GM13976 (cell line): ENCODE measurements at regions not wholly inside any gene's neighbourhood (a gene's known extent, or its start where the extent isn't known, plus 50 kb on each side); places are given as distances from the start of the nearest gene placed in this dataset.

Experiments
- DNase-seq: peaks from one replicate; pipeline ENCODE4 v3.0.0; 2012; ENCODE audit warnings: low spot score
- in situ Hi-C: fragments of 300-500 bp; cut with MboI; formaldehyde crosslinking; loops from one replicate; pipeline ENCODE4 v1.12.0; 2022; ENCODE audit warnings: low sequenced_read_pairs, mixed read lengths, inconsistent platforms; ENCODE audit not compliant: unreplicated experiment
- TF ChIP-seq, protein P1 (sequence below): IDR thresholded peaks from 2 replicates; pipeline ENCODE4 v1.5.1; 2012; ENCODE audit warnings: borderline replicate concordance, mild to moderate bottlenecking; ENCODE audit not compliant: insufficient read depth; ENCODE audit errors: extremely low read depth, missing control alignments, control extremely low read depth

DNA sequence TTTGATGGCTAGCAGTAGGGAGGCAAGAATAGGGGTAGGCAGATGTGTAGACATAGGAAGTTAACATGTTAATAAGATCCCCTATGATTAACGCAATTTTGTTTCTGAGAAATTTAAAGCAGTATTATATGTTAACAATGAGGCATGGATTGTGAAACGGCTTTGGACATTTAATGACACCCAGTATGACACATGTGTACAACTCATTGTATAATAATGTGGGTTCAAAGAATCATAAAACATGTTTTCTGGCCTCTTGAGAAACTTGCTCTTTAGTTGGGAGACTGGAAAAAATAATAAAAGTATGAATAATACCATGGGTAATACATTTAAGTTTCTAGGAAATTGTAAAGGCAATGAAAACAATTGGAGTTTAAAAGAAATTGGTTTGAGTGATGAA lies 332.1 kb upstream of the CDH20 start:
- no peak for DNase-seq
- TF ChIP-seq, protein P1, sequence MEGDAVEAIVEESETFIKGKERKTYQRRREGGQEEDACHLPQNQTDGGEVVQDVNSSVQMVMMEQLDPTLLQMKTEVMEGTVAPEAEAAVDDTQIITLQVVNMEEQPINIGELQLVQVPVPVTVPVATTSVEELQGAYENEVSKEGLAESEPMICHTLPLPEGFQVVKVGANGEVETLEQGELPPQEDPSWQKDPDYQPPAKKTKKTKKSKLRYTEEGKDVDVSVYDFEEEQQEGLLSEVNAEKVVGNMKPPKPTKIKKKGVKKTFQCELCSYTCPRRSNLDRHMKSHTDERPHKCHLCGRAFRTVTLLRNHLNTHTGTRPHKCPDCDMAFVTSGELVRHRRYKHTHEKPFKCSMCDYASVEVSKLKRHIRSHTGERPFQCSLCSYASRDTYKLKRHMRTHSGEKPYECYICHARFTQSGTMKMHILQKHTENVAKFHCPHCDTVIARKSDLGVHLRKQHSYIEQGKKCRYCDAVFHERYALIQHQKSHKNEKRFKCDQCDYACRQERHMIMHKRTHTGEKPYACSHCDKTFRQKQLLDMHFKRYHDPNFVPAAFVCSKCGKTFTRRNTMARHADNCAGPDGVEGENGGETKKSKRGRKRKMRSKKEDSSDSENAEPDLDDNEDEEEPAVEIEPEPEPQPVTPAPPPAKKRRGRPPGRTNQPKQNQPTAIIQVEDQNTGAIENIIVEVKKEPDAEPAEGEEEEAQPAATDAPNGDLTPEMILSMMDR = no peak
- in situ Hi-C loops = no loop called here

DNA sequence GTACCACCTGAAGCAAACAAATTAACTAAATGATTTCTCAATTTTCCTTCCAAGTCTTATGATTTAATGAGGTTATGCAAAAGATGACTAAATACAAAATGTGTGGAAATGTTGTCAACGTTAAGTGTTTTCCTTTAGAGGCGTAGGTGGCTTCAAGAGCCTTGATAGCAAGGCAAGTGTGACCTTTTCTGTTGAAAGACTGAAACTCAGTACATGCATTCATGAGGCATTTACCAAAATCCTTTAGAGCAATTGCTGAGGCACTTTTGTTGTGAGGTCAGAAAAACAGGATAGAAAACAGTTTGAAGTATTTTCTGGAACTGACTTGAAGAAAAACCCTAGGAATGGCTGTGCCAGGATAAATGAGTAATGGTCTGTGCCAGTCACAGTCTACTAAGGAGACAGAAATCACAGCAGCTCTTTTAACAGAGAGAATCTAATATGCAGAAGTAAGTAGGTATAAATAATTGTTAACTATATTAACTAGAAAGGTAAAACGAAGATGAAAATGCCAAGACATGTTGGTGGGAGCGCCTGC lies 326.5 kb upstream of the CDH20 start:
- no peak for DNase-seq
- in situ Hi-C loops = no loop called here
- TF ChIP-seq, protein P1 = no peak

DNA sequence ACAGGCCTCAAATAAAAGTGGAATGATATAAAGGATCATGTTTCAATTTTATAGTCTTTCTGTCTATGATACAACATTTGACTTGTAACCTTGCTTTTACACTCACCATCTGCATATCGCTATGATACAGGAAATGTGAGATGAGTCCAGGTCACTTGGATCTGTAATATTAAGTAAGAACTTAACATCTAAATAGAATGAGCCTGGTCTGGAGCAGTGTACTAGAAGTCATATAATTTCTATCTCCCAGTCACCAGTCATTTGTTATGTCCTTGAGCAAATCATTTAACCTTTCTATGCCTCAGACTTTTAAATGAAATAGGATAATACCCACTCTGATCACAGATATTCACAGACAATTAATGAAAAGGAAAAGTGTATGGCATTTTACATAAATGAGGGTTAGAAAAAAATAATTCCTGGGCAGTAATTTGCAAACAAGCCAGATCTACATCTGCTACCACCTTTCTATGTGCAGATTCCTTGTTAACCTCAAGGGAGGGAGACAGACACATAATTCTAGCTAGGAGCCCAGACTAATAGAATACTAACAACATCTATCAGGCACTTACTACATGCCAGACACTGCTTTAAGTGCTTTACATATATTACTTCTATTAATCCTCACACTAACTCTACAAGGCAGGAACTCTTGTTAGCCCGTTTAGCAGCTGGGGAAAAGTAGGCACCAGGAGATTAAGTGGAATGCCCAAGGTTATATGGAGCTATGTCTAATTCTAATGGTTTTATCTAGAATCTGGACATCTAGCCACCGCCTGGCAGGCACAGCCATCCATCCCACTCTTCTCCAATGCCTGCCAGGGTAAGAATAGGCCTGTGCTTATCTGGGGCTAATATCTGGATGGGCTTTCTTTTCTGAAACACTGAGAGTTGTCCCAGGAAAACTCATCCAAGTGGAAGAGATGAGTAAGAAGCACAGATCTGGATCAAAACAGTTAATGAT lies 313.6 kb upstream of the CDH20 start:
- no peak for DNase-seq
- in situ Hi-C loops = no loop called here
- TF ChIP-seq, protein P1 = no peak

DNA sequence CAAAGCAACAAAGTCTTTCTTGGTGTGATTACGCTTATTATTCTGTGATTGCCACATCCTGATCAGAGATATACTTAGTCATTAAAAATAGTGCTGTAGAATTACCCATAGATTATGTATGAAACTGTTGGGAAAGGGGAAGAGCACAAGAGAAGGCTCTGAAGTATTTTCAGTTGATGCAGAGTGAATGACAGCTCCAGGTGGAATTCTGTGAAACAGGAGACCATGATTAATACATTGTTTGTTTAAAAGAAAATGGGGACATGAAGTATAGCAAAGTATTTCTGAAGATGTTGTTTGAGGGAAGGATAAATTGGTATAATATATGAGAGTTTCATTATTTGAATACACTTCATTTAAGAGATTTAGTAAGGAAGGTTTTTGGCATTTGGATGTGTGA lies 307.6 kb upstream of the CDH20 start:
- in situ Hi-C loops = no loop called here
- no peak for DNase-seq
- TF ChIP-seq, protein P1 = no peak

DNA sequence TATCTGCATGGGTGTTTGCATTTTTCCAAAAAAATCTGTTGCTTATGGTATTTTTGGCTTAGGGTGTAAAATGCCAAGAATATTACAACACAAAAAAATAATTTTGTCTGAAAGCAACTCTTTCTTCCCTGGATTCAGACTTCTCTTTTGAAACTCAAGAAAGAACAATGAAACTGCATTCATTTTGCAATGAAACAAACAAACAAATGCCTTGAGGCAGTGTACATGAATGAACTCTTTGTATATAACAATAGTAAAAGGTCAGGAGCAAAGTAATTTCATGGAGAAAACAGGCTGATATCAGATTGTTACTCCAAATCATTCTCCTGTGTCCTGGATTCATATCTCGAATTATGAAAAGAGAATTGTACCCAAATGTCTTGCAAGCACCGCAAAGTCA lies 301.6 kb upstream of the CDH20 start:
- in situ Hi-C loops = no loop called here
- DNase-seq = no peak
- TF ChIP-seq, protein P1 = no peak

DNA sequence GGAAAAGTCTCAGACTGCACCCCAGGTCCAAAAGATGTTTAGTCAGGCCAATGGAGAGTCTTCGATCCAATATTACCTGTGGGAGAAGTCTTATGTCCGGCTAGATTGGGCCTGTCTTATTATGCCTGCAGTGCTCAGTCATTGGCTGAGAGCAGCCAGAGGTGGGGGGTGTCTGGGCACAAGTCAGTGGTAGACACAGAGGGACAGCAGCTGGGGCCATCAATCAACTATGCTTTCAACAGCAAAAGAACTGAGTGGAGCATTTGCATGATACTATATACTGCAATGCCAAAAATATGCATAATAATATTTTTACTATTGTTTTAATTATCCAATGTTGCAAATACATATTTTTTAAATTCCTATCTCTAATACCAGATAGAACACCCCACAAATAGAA lies 298.6 kb upstream of the CDH20 start:
- TF ChIP-seq, protein P1 = no peak
- in situ Hi-C loops = no loop called here
- DNase-seq = no peak
